HCT116 (cell line): ENCODE measurements at regions not wholly inside any gene's neighbourhood (a gene's known extent, or its start where the extent isn't known, plus 50 kb on each side); places are given as distances from the start of the nearest gene placed in this dataset.

Source experiments
- CTCF ChIP-seq, 3 experiments: fragments of 200-600 bp in 1 of 3; sonication (generic) in 1 of 3; IDR thresholded peaks in 2 of 3; conservative IDR thresholded peaks in 1 of 3; 2 replicates each; pipeline ENCODE4 v1.5.1; 2012 to 2017; ENCODE audit warnings: low read depth in 2 of 3, low read length in 2 of 3, antibody characterized with exemption in 1 of 3, borderline replicate concordance in 1 of 3, control low read depth in 1 of 3, mild to moderate bottlenecking in 1 of 3, mixed read lengths in 1 of 3, mixed run types in 1 of 3, moderate library complexity in 1 of 3; ENCODE audit not compliant: insufficient read depth in 1 of 3
- EZH2 ChIP-seq: fragments of 200-600 bp; sonication (generic); IDR thresholded peaks from 2 replicates; pipeline ENCODE4 v1.6.1; 2017; ENCODE audit warnings: antibody characterized with exemption, mixed run types

- TF ChIP-seq EZH2 (no peak), CTCF (IDR thresholded peaks at IDR 0.05 in 2 of 3, conservative IDR thresholded peaks at IDR 0.05 in 1 of 3; ENCODE audit: borderline replicate concordance in 1 of 3, insufficient read depth in 1 of 3, low read depth in 2 of 3, low read length in 2 of 3) (no peak)
Observed at GRCh38 chr2:128726911-128727310, 408.2 kb upstream of the HS6ST1 start.
